Smooth muscle cell (in vitro differentiated cells): ENCODE measurements at regions not wholly inside any gene's neighbourhood (a gene's known extent, or its start where the extent isn't known, plus 50 kb on each side); places are given as distances from the start of the nearest gene placed in this dataset.
"Not testable (repeated sequence)": the region's sequence is repeated elsewhere in the genome, so short reads cannot be mapped to it uniquely, and the experiment has no call there.

ENCODE experiments used
- DNase-seq: peaks from one replicate; lab custom pipeline; 2025; ENCODE audit not compliant: unreplicated experiment; lab: John Stamatoyannopoulos, UW
- H2AFZ ChIP-seq: fragments of 200-600 bp; sonication (generic); 2 replicates; pipeline ENCODE4 v1.6.0; 2016; ENCODE audit warnings: antibody characterized with exemption, low read depth, mild to moderate bottlenecking
- H3F3A ChIP-seq: fragments of 200-600 bp; sonication (generic); 2 replicates; pipeline ENCODE4 v1.6.0; 2017; ENCODE audit warnings: antibody characterized with exemption, low read depth
- H3K27ac ChIP-seq: fragments of 200-600 bp; sonication (generic); 2 replicates; pipeline ENCODE4 v1.5.1; 2016; ENCODE audit warnings: low read depth, mild to moderate bottlenecking
- H3K27me3 ChIP-seq: fragments of 200-600 bp; sonication (generic); 2 replicates; pipeline ENCODE4 v1.6.1; 2016; ENCODE audit warnings: low read depth, mild to moderate bottlenecking
- H3K36me3 ChIP-seq: fragments of 200-600 bp; sonication (generic); 2 replicates; pipeline ENCODE4 v1.5.1; 2016; ENCODE audit warnings: low read depth
- H3K4me1 ChIP-seq: fragments of 200-600 bp; sonication (generic); 2 replicates; pipeline ENCODE4 v1.5.1; 2016; ENCODE audit warnings: low read depth
- H3K4me2 ChIP-seq: fragments of 200-600 bp; sonication (generic); 2 replicates; pipeline ENCODE4 v1.6.0; 2016; ENCODE audit warnings: mild to moderate bottlenecking
- H3K4me3 ChIP-seq: fragments of 200-600 bp; sonication (generic); 2 replicates; pipeline ENCODE4 v1.5.1; 2016; ENCODE audit warnings: mild to moderate bottlenecking
- H3K79me2 ChIP-seq: fragments of 200-600 bp; sonication (generic); 2 replicates; pipeline ENCODE4 v1.6.0; 2016; ENCODE audit warnings: low read depth, mild to moderate bottlenecking
- H3K9ac ChIP-seq: fragments of 200-600 bp; sonication (generic); 2 replicates; pipeline ENCODE4 v1.6.0; 2016; ENCODE audit warnings: low read depth
- H3K9me3 ChIP-seq: fragments of 200-600 bp; sonication (generic); replicated peaks from 2 replicates; pipeline ENCODE4 v1.5.1; 2016; ENCODE audit warnings: low read depth
- H4K20me1 ChIP-seq: fragments of 200-600 bp; sonication (generic); 2 replicates; pipeline ENCODE4 v1.6.0; 2016; ENCODE audit warnings: low read depth
- WGBS: methylation state at CpG from one replicate; pipeline ENCODE4 v1.1.7; 2016; ENCODE audit warnings: low lambda C conversion rate; 5-methylcytosine and 5-hydroxymethylcytosine counted together
- TF ChIP-seq, protein P1 (sequence below): fragments of 200-600 bp; sonication (generic); IDR thresholded peaks from 2 replicates; pipeline ENCODE4 v1.5.1; 2017; ENCODE audit warnings: borderline replicate concordance, mild to moderate bottlenecking, antibody characterized with exemption; ENCODE audit not compliant: insufficient read depth, poor library complexity, severe bottlenecking

DNA sequence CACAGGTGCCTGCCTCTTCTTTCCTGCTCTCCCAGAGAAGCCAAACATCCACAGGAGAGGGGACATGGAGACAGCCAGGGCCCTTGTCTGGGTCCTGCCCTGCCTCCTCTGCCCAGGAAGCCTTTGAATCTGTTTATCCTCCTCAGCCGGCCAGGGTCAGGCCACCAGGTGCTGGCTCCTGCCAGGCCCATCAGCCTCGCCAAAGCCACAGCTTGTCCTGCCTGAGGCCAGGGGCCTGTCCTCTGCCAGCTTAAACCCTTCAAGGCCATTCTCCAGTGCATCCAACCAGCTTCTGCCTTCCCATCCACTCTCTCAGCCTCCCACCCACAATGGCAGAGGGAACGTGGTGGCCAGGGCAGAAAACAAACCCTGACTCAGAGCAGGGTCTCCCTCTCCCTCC, 254.6 kb downstream of the ANKRD60 start:
- DNase-seq: no peak
- H3K9ac ChIP-seq: no peak overlapping the region
- TF ChIP-seq, protein P1, sequence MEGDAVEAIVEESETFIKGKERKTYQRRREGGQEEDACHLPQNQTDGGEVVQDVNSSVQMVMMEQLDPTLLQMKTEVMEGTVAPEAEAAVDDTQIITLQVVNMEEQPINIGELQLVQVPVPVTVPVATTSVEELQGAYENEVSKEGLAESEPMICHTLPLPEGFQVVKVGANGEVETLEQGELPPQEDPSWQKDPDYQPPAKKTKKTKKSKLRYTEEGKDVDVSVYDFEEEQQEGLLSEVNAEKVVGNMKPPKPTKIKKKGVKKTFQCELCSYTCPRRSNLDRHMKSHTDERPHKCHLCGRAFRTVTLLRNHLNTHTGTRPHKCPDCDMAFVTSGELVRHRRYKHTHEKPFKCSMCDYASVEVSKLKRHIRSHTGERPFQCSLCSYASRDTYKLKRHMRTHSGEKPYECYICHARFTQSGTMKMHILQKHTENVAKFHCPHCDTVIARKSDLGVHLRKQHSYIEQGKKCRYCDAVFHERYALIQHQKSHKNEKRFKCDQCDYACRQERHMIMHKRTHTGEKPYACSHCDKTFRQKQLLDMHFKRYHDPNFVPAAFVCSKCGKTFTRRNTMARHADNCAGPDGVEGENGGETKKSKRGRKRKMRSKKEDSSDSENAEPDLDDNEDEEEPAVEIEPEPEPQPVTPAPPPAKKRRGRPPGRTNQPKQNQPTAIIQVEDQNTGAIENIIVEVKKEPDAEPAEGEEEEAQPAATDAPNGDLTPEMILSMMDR: no peak
- 90% methylated on average over 3 of the region's 3 CpGs for WGBS
- H3K79me2 ChIP-seq: no peaks in the 10 kb centered on the region
- no peak overlapping the region for H3K4me3 ChIP-seq
- H3K9me3 ChIP-seq: no peaks in the 10 kb centered on the region
- no peaks in the 10 kb centered on the region for H3F3A ChIP-seq
- no peaks in the 10 kb centered on the region for H3K27me3 ChIP-seq
- H3K4me2 ChIP-seq: no peak overlapping the region
- no peaks in the 10 kb centered on the region for H3K36me3 ChIP-seq
- H4K20me1 ChIP-seq: no peaks in the 10 kb centered on the region
- no peaks in the 10 kb centered on the region for H3K4me1 ChIP-seq
- H2AFZ ChIP-seq: no peak overlapping the region
- no peak overlapping the region for H3K27ac ChIP-seq

DNA sequence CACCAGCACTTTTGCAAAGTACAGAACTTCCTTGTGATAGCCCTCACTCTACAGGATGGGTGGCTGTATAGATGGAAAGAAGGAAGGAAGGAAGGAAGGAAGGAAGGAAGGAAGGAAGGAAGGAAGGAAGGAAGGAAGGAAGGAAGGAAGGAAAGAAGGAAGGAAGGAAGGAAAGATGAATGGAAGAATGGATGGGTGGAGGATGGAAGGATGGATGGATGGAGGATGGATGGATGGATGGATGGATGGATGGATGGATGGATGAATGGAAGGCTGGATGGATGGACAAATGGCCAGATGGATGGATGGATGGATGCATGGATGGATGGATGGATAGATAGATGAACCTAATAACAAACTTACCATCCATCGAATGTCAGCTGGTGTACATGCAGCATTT, 256.9 kb downstream of the ANKRD60 start:
- H3K27ac ChIP-seq, H3K36me3 ChIP-seq, DNase-seq, H3K27me3 ChIP-seq, H3K9ac ChIP-seq, H3K4me1 ChIP-seq, H3K79me2 ChIP-seq, H3K4me3 ChIP-seq, H2AFZ ChIP-seq, H3K4me2 ChIP-seq, H3K9me3 ChIP-seq, H3F3A ChIP-seq, H4K20me1 ChIP-seq: not testable (repeated sequence)
- 100% methylated on average over 1 of the region's 1 CpG for WGBS

DNA sequence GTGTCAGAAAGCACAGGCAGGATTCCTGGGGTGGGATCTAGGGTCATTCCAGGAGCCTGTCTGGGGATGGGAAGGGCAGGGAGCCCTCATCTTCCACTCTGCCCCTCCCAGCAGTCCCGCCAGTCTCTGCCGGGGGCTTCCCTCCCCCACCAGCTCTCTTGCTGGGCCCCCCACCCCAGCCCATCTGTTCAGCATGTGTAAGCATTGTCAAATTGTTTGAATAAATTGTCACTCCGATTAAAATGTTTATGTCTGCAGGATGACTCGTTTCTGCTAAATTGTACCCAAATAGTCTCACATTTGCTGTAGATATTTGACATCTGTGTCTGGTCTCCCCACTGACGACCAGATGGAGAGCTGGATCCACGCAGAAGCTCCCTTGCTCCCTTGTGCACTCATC, 257.6 kb downstream of the ANKRD60 start:
- DNase-seq: no peak
- WGBS: 63% methylated on average over 6 of the region's 6 CpGs
- TF ChIP-seq, protein P1: no peak
- Histone ChIP-seq H3K4me1 (no peaks in the 10 kb centered on the region), H3K9ac (no peak overlapping the region), H4K20me1 (no peaks in the 10 kb centered on the region), H3K36me3 (no peaks in the 10 kb centered on the region), H3K4me2 (no peak overlapping the region), H3K4me3 (no peak overlapping the region), H3K9me3 (no peaks in the 10 kb centered on the region), H2AFZ (no peak overlapping the region), H3K27me3 (no peaks in the 10 kb centered on the region), H3K27ac (no peak overlapping the region), H3K79me2 (no peaks in the 10 kb centered on the region), H3F3A (no peaks in the 10 kb centered on the region)

DNA sequence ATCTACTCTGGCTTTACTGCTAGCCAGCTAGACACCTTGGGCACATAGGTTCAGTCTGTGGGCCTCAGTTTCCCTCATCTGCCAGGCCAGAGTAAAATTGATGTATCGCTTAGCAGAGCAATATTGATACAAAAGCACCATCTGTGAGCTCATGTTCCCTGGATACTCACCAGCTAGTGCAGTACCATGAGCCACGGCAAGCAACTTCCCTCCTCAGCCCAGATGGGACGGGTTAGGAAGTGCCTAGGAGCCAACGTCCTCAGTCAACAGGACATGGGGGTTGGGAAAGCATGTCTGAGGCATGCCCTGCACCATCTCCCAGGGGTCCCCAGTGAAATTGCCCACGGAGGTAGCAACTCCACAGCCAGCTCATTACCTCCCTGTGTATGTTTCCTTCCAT, 258.3 kb downstream of the ANKRD60 start:
- H3K4me3 ChIP-seq: no peak overlapping the region
- TF ChIP-seq, protein P1: no peak
- H3K9me3 ChIP-seq: no peaks in the 10 kb centered on the region
- no peaks in the 10 kb centered on the region for H3K36me3 ChIP-seq
- H3F3A ChIP-seq: no peaks in the 10 kb centered on the region
- no peak overlapping the region for H3K27ac ChIP-seq
- no peak overlapping the region for H3K9ac ChIP-seq
- H3K4me2 ChIP-seq: no peak overlapping the region
- H3K27me3 ChIP-seq: no peaks in the 10 kb centered on the region
- no peaks in the 10 kb centered on the region for H4K20me1 ChIP-seq
- no peaks in the 10 kb centered on the region for H3K79me2 ChIP-seq
- H2AFZ ChIP-seq: no peak overlapping the region
- no peak for DNase-seq
- H3K4me1 ChIP-seq: no peaks in the 10 kb centered on the region
- WGBS: 80% methylated on average over 5 of the region's 5 CpGs
